ENCODE measurements at regions not wholly inside any gene's neighbourhood (a gene's known extent, or its start where the extent isn't known, plus 50 kb on each side); places are given as distances from the start of the nearest gene placed in this dataset.

- no peak for TF ChIP-seq CTCF (IDR thresholded peaks at IDR 0.05)
- no peak for TF ChIP-seq POLR2AphosphoS5 (IDR thresholded peaks at IDR 0.05; ENCODE audit: low read depth, low read length)
- no peak for TF ChIP-seq REST (IDR thresholded peaks at IDR 0.05; ENCODE audit: insufficient read depth in 1 of 2, low read depth in 2 of 2, low read length in 1 of 2)
- no peak for TF ChIP-seq SIN3A (IDR thresholded peaks at IDR 0.05; ENCODE audit: borderline replicate concordance, insufficient read depth, low read depth, low read length)
Measured at GRCh38 chr18:55866006-55866405, 278.0 kb upstream of the TCF4 start.

All from Panc1 (cell line).